ENCODE measurements at regions not wholly inside any gene's neighbourhood (a gene's known extent, or its start where the extent isn't known, plus 50 kb on each side); places are given as distances from the start of the nearest gene placed in this dataset.

DNA sequence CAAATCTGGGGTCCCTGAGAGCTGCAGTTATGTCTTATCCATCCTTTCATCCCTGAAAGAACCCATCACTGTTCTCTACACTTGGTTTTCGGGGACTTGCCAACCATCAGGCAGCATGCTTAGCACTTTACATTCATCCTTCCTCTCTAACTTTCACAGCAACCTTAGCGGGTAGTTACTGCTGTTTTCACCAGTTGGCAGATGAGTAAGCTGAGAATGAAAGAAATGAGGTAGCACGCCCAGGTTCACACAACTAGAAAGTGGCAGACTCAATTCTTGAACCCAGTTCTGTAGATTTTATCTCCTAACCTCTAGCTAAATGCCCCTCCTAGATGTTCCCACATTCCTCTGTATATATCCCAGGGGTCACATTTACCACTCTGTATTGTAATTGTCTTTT is 342.0 kb upstream of the WWC1 start:
- Histone ChIP-seq H3K4me1 (ENCODE audit: insufficient read depth, low read length) (no peaks in the 10 kb centered on the region), H4K20me1 (ENCODE audit: insufficient read depth, low read length) (no peaks in the 10 kb centered on the region), H3K4me2 (ENCODE audit: low read depth, low read length) (no peak overlapping the region), H2AFZ (ENCODE audit: low read length) (no peak overlapping the region), H3K9me3 (ENCODE audit: low read length) (no peaks in the 10 kb centered on the region), H3K4me3 (replicated peaks in 1 of 3; ENCODE audit: insufficient read depth in 1 of 3, low read depth in 2 of 3, low read length in 3 of 3) (no peak overlapping the region), H3K79me2 (ENCODE audit: insufficient read depth, low read length) (no peaks in the 10 kb centered on the region), H3K27me3 (ENCODE audit: control insufficient read depth in 1 of 2, insufficient read depth in 2 of 2, low read length in 2 of 2) (peaks cover 0 to 3% of the 10 kb centered on the region in 2 experiments; a peak in 1 of 5 replicates), H3K36me3 (replicated peaks in 1 of 2; ENCODE audit: control insufficient read depth in 1 of 2, insufficient read depth in 2 of 2, low read length in 2 of 2) (no peaks in the 10 kb centered on the region), H3K9ac (ENCODE audit: insufficient read depth, low read depth, low read length) (no peak overlapping the region), H3K27ac (ENCODE audit: extremely low read length, insufficient read depth, low read length) (no peak overlapping the region)
- 3% methylated on average over 3 of the region's 3 CpGs for WGBS (ENCODE audit: low lambda C conversion rate)
- in situ Hi-C loops (cut with HindIII; ENCODE audit: extremely low pct_ligation_motif_present, low pct_unique_long_range_greater_than_20kb) = no loop called here
- BruUV-seq (replicated peaks) = no TSS peak
- TF ChIP-seq ESRRA (CRISPR knock-in tag; IDR thresholded peaks at IDR 0.05; ENCODE audit: low read depth) (no peak), SCMH1 (CRISPR knock-in tag; IDR thresholded peaks at IDR 0.05; ENCODE audit: borderline replicate concordance) (no peak), ZSCAN9 (CRISPR knock-in tag; IDR thresholded peaks at IDR 0.05; ENCODE audit: borderline replicate concordance) (no peak), ZNF292 (CRISPR knock-in tag; IDR thresholded peaks at IDR 0.05; ENCODE audit: borderline replicate concordance, low read depth) (no peak), TP53 (CRISPR knock-in tag; conservative IDR thresholded peaks at IDR 0.05) (no peak), ZNF552 (CRISPR knock-in tag; IDR thresholded peaks at IDR 0.05; ENCODE audit: borderline replicate concordance) (no peak), MEIS2 (CRISPR knock-in tag; IDR thresholded peaks at IDR 0.05) (no peak), JARID2 (CRISPR knock-in tag; IDR thresholded peaks at IDR 0.05; ENCODE audit: insufficient replicate concordance) (no peak), ZNF572 (CRISPR knock-in tag; IDR thresholded peaks at IDR 0.05) (no peak), SIN3A (IDR thresholded peaks at IDR 0.05; ENCODE audit: borderline replicate concordance, low read depth, low read length) (no peak), BRD4 (CRISPR knock-in tag; IDR thresholded peaks at IDR 0.05) (no peak), SOX6 (IDR thresholded peaks at IDR 0.05) (no peak), SOX6 (CRISPR knock-in tag; IDR thresholded peaks at IDR 0.05) (no peak), NCOA5 (CRISPR knock-in tag; IDR thresholded peaks at IDR 0.05) (no peak)
- TF ChIP-seq, protein P1, sequence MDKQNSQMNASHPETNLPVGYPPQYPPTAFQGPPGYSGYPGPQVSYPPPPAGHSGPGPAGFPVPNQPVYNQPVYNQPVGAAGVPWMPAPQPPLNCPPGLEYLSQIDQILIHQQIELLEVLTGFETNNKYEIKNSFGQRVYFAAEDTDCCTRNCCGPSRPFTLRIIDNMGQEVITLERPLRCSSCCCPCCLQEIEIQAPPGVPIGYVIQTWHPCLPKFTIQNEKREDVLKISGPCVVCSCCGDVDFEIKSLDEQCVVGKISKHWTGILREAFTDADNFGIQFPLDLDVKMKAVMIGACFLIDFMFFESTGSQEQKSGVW (CRISPR knock-in tag; IDR thresholded peaks at IDR 0.05; ENCODE audit: borderline replicate concordance) = no peak
- TF ChIP-seq, protein P2, sequence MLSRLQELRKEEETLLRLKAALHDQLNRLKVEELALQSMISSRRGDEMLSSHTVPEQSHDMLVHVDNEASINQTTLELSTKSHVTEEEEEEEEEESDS (CRISPR knock-in tag; IDR thresholded peaks at IDR 0.05; ENCODE audit: borderline replicate concordance) = no peak
- TF ChIP-seq, protein P3, sequence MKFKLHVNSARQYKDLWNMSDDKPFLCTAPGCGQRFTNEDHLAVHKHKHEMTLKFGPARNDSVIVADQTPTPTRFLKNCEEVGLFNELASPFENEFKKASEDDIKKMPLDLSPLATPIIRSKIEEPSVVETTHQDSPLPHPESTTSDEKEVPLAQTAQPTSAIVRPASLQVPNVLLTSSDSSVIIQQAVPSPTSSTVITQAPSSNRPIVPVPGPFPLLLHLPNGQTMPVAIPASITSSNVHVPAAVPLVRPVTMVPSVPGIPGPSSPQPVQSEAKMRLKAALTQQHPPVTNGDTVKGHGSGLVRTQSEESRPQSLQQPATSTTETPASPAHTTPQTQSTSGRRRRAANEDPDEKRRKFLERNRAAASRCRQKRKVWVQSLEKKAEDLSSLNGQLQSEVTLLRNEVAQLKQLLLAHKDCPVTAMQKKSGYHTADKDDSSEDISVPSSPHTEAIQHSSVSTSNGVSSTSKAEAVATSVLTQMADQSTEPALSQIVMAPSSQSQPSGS (CRISPR knock-in tag; IDR thresholded peaks at IDR 0.05) = no peak
- TF ChIP-seq, protein P4, sequence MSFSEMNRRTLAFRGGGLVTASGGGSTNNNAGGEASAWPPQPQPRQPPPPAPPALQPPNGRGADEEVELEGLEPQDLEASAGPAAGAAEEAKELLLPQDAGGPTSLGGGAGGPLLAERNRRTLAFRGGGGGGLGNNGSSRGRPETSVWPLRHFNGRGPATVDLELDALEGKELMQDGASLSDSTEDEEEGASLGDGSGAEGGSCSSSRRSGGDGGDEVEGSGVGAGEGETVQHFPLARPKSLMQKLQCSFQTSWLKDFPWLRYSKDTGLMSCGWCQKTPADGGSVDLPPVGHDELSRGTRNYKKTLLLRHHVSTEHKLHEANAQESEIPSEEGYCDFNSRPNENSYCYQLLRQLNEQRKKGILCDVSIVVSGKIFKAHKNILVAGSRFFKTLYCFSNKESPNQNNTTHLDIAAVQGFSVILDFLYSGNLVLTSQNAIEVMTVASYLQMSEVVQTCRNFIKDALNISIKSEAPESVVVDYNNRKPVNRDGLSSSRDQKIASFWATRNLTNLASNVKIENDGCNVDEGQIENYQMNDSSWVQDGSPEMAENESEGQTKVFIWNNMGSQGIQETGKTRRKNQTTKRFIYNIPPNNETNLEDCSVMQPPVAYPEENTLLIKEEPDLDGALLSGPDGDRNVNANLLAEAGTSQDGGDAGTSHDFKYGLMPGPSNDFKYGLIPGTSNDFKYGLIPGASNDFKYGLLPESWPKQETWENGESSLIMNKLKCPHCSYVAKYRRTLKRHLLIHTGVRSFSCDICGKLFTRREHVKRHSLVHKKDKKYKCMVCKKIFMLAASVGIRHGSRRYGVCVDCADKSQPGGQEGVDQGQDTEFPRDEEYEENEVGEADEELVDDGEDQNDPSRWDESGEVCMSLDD (CRISPR knock-in tag; IDR thresholded peaks at IDR 0.05; ENCODE audit: borderline replicate concordance) = no peak
- TF ChIP-seq, protein P5, sequence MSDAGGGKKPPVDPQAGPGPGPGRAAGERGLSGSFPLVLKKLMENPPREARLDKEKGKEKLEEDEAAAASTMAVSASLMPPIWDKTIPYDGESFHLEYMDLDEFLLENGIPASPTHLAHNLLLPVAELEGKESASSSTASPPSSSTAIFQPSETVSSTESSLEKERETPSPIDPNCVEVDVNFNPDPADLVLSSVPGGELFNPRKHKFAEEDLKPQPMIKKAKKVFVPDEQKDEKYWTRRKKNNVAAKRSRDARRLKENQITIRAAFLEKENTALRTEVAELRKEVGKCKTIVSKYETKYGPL (CRISPR knock-in tag; IDR thresholded peaks at IDR 0.05) = no peak
- CTCF ChIA-PET (ENCODE audit: low intra/inter-chr PET ratio, low total read pairs) = no interaction called here
- POLR2A ChIA-PET = no interaction called here
- no peak for FAIRE-seq
- no peak for DNase-seq (ENCODE audit: low spot score)
- intact Hi-C loops (cut with micrococcal nuclease; ENCODE audit: unreplicated experiment) = no loop called here
- ATAC-seq = no peak
